Activated CD4-positive, alpha-beta memory T cell treated with anti-CD3 and anti-CD28 coated beads for 36 hours (primary cell): ENCODE measurements at regions not wholly inside any gene's neighbourhood (a gene's known extent, or its start where the extent isn't known, plus 50 kb on each side); places are given as distances from the start of the nearest gene placed in this dataset.

Experiments
- CTCF ChIA-PET: fragments of 350-600 bp; sonication (Branson Sonifier 250); formaldehyde crosslinking; loops from one replicate; lab custom pipeline; 2021; ENCODE audit warnings: antibody characterized with exemption, inconsistent platforms; lab: Charles Lee
- POLR2A ChIA-PET: fragments of 350-600 bp; sonication (Branson Sonifier 250); formaldehyde crosslinking; loops from one replicate; lab custom pipeline; 2021; ENCODE audit warnings: antibody characterized with exemption; lab: Charles Lee
- DNase-seq: peaks from one replicate; pipeline ENCODE4 v3.0.0-alpha.2; 2020
- H3K27ac Mint-ChIP-seq: one replicate; pipeline ENCODE4 v1.8.0; 2021; ENCODE audit warnings: mixed read lengths
- H3K27me3 Mint-ChIP-seq: one replicate; pipeline ENCODE4 v1.8.0; 2021; ENCODE audit warnings: mixed read lengths
- H3K36me3 Mint-ChIP-seq: one replicate; pipeline ENCODE4 v1.8.0; 2021; ENCODE audit warnings: mixed read lengths
- H3K4me1 Mint-ChIP-seq: one replicate; pipeline ENCODE4 v1.8.0; 2021; ENCODE audit warnings: low read depth, mixed read lengths
- H3K4me3 Mint-ChIP-seq: one replicate; pipeline ENCODE4 v1.8.0; 2021; ENCODE audit warnings: mild to moderate bottlenecking, mixed read lengths
- H3K9me3 Mint-ChIP-seq: one replicate; pipeline ENCODE4 v1.8.0; 2021; ENCODE audit warnings: mixed read lengths
- intact Hi-C: fragments of 100-400 bp; cut with micrococcal nuclease; formaldehyde crosslinking; loops from one replicate; pipeline ENCODE4 v1.15.1; 2023

DNA sequence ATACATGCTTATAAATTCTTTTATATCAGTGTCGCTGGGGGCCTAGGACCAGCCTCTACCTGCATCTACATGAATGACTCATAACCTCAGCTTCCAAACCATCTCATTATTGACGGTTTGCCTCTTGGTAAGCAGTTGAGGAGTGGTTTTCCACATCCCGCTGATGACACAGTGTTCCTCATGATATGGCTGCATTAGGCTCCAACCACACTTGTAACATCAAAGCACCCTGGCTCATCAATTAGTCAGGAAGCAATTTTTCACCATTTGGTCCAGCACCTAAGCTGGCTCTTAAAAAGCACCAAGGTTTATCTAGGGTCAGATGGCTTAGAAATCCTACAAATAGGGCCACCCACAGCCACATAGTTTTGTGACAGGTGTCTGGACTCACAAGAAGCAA lies 402.4 kb downstream of the ARHGEF28 start:
- H3K4me3 Mint-ChIP-seq, result no peak overlapping the region
- no peaks in the 10 kb centered on the region for H3K4me1 Mint-ChIP-seq
- CTCF ChIA-PET, result no interaction called here
- H3K36me3 Mint-ChIP-seq, result no peaks in the 10 kb centered on the region
- intact Hi-C loops, result no loop called here
- H3K27me3 Mint-ChIP-seq, result peaks cover 17% of the 10 kb centered on the region
- no peak overlapping the region for H3K27ac Mint-ChIP-seq
- DNase-seq, result no peak
- H3K9me3 Mint-ChIP-seq, result no peaks in the 10 kb centered on the region
- POLR2A ChIA-PET, result no interaction called here

DNA sequence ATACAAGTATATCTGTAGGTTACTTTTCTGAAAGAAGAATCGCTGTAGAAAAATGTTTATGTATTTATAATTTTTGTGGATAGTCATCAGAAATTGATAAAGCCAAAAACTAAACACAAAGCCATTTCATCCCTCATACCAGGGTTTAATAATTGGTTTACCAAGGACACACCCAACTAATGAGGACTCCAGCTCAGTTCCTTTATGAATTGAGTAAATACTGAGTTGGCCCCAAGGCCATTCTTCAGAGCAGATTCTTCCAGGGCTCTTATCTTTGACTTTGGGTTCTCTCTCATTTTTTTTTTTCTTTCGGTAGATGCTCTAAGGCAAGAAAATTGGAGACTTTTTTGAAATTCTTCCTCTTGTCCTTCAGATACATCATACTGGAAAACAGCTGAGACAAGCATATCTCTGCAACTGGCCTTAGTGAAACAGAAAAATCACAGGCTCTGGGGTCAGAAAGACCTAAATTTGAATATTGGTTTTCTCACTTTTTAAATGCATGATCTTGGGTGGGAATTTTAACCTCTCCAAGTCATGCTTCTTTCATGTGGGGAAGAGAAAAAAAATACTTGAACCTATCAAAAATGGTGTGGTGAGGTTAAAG lies 401.8 kb downstream of the ARHGEF28 start:
- POLR2A ChIA-PET, result no interaction called here
- no peak overlapping the region for H3K4me3 Mint-ChIP-seq
- H3K36me3 Mint-ChIP-seq, result no peaks in the 10 kb centered on the region
- no peak overlapping the region for H3K27ac Mint-ChIP-seq
- CTCF ChIA-PET, result no interaction called here
- no peaks in the 10 kb centered on the region for H3K4me1 Mint-ChIP-seq
- peaks cover 15% of the 10 kb centered on the region for H3K27me3 Mint-ChIP-seq
- no peaks in the 10 kb centered on the region for H3K9me3 Mint-ChIP-seq
- intact Hi-C loops, result no loop called here
- DNase-seq, result no peak

DNA sequence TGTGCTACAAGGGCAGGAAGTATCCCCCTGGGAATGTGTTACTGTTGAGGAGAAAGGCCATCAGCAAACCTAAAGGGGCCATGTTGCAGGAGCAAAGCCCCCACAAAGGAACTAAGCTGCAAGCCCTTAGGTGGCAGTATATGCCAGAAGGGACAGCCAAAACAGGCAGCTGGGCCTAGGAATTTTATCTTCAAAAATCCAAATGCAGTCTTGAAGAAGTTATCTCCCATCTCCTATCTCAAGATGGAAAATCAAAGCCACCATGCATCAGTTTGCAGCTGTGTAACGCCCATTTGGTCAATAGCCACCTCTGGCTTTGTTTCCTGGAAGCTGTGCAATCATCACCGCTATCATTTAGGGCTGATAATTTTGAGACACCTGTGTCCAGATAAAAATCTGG lies 400.3 kb downstream of the ARHGEF28 start:
- DNase-seq, result no peak
- no peaks in the 10 kb centered on the region for H3K4me1 Mint-ChIP-seq
- intact Hi-C loops, result no loop called here
- H3K4me3 Mint-ChIP-seq, result no peak overlapping the region
- H3K27ac Mint-ChIP-seq, result no peak overlapping the region
- H3K27me3 Mint-ChIP-seq, result peaks cover 13% of the 10 kb centered on the region
- no peaks in the 10 kb centered on the region for H3K9me3 Mint-ChIP-seq
- no peaks in the 10 kb centered on the region for H3K36me3 Mint-ChIP-seq
- ChIA-PET POLR2A (no interaction called here), CTCF (no interaction called here)

DNA sequence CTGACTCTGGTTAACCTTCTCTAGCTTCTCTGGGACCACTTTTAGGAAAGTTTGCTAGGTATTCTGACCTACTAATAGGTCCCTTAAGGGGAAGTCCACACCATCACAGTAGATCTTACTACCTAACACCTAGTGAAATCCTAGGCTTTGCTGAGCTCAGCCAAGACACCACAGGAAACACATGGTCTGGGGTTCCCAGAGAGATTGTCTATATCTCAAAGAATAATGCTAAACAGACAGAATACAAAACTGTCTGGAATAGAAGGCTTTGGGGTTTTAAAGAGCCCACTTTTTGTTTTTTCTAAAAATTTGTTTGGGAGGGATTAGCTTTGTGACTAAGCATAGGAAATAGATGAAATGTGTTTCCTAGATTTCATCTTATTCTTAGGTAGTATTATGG lies 395.1 kb downstream of the ARHGEF28 start:
- no peak overlapping the region for H3K27ac Mint-ChIP-seq
- no peaks in the 10 kb centered on the region for H3K36me3 Mint-ChIP-seq
- ChIA-PET CTCF (interaction anchor here (0.8 kb wide), 1 partner anchor 30 kb away, joined by 3 read pairs; no protein-coding TSS in a partner anchor), POLR2A (interaction anchor here (0.6 kb wide), 1 partner anchor 242 kb away, joined by 6 read pairs; no protein-coding TSS in a partner anchor)
- peaks cover 19% of the 10 kb centered on the region for H3K27me3 Mint-ChIP-seq
- no peaks in the 10 kb centered on the region for H3K9me3 Mint-ChIP-seq
- intact Hi-C loops, result no loop called here
- DNase-seq, result no peak
- H3K4me3 Mint-ChIP-seq, result no peak overlapping the region
- no peaks in the 10 kb centered on the region for H3K4me1 Mint-ChIP-seq

DNA sequence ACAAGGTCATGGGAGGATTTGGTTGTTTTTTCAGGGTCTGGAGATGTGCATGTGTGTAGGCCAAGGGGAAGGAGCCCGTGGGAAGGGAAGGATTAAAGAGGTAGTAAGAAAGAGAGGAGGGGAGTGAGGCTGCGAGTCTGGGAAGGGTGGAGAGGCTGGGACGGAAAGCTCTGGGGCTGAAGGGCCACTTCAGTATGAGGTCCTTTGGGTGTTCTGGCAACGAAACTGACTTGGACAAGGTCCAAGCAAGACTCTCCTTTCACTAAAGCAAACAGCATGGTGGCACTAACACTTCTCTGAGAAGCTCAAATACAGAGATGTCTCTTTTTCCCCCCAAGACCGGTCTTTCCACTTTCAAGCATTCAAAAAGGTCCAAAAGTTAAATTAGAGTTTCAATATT lies 394.5 kb downstream of the ARHGEF28 start:
- Mint-ChIP-seq H3K9me3 (no peaks in the 10 kb centered on the region), H3K4me3 (no peak overlapping the region), H3K36me3 (no peaks in the 10 kb centered on the region), H3K27me3 (peaks cover 19% of the 10 kb centered on the region), H3K27ac (no peak overlapping the region), H3K4me1 (no peaks in the 10 kb centered on the region)
- CTCF ChIA-PET, result no interaction called here
- no peak for DNase-seq
- intact Hi-C loops, result no loop called here
- POLR2A ChIA-PET, result interaction anchor here (0.6 kb wide), 1 partner anchor 242 kb away, joined by 6 read pairs; no protein-coding TSS in a partner anchor

DNA sequence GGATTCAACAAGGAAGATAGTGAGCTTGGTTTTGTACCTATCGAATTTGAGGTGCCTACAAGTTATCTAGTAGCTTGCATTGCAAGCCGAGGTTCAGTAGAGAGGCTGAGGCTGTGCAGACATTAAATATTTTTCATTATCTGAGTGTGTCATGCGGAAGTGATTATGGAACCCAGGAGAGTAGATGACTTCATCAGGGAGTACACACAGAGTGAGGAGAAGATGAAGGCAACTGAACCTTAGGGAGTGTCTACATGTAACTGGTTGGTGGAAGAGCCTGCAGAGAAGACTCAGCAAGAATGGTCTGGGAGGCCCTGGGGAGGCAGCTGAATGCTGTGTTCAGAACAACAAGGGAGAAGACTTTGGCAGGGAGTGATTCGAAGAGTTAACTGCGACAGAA lies 393.9 kb downstream of the ARHGEF28 start:
- H3K4me1 Mint-ChIP-seq, result no peaks in the 10 kb centered on the region
- intact Hi-C loops, result no loop called here
- peaks cover 19% of the 10 kb centered on the region for H3K27me3 Mint-ChIP-seq
- no peak for DNase-seq
- H3K4me3 Mint-ChIP-seq, result no peak overlapping the region
- no peak overlapping the region for H3K27ac Mint-ChIP-seq
- no peaks in the 10 kb centered on the region for H3K36me3 Mint-ChIP-seq
- ChIA-PET CTCF (no interaction called here), POLR2A (no interaction called here)
- no peaks in the 10 kb centered on the region for H3K9me3 Mint-ChIP-seq

DNA sequence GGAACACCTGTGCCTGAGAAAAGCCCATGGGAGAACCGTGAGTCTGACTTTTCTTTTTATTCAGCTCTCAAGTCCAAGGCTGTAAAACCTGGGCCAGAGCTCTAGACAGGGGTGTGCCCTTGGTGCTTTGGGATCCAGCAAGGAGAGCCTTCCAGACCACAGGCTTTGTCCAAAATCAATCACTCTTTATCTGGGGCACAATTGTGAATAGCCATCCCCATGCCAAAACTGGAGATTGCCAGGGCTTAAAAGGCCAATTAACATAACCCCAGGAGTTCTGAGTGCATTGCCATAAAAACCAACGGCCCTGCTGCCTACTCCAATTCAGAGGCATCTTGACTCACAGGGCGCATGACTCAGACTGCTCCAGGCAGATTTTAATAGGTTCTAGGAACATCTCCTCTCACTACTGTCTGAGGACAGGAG lies 391.8 kb downstream of the ARHGEF28 start:
- Mint-ChIP-seq H3K4me3 (no peak overlapping the region), H3K27ac (no peak overlapping the region), H3K9me3 (no peaks in the 10 kb centered on the region), H3K27me3 (peaks cover 15% of the 10 kb centered on the region), H3K4me1 (no peaks in the 10 kb centered on the region), H3K36me3 (no peaks in the 10 kb centered on the region)
- ChIA-PET CTCF (interaction anchor here (1.0 kb wide), 1 partner anchor 21 kb away, joined by 6 read pairs; no protein-coding TSS in a partner anchor), POLR2A (no interaction called here)
- intact Hi-C loops, result no loop called here
- DNase-seq, result no peak

DNA sequence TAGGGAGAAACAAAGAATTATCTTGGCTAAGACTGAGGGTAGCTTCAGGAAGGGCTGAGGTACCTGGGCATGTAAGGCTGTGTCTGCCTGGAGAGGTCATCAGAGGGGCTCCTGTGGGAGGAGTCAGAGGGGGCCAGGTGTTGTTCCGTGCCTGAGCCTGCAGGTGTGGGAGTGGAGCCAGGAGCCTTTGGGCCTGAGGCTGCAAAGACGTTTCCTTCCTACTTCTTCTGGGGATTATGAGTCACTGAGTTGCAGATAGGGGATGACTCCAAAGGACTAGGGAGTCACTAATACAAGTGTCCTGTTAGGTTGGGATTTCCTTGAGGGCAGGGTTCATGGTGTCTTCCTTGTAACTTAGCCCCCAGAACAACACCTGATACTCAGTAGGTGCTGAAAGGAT lies 391.1 kb downstream of the ARHGEF28 start:
- H3K27ac Mint-ChIP-seq, result no peak overlapping the region
- peaks cover 13% of the 10 kb centered on the region for H3K27me3 Mint-ChIP-seq
- CTCF ChIA-PET, result interaction anchor here (1.0 kb wide), 1 partner anchor 20 kb away, joined by 6 read pairs; no protein-coding TSS in a partner anchor
- no peaks in the 10 kb centered on the region for H3K9me3 Mint-ChIP-seq
- no peak overlapping the region for H3K4me3 Mint-ChIP-seq
- intact Hi-C loops, result no loop called here
- POLR2A ChIA-PET, result no interaction called here
- DNase-seq, result no peak
- no peaks in the 10 kb centered on the region for H3K4me1 Mint-ChIP-seq
- H3K36me3 Mint-ChIP-seq, result no peaks in the 10 kb centered on the region

DNA sequence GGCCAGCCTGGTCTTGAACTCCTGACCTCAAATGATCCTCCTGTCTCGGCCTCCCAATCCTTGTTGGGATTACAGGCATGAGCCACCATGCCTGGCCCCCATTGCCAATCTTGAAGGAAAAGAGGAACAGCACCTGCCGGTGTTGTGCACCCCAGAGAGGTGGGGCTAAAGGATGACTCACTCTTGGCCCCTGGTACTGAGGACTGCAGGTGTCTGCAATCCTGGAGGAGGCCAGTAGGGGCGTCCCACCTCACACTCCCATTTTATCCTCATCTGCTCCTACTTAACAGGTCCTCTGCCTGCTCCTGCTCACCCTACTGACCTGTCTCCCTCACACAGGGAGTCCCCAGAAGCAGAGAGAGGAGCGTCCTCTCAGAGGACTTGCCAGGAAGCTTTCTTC lies 390.4 kb downstream of the ARHGEF28 start:
- Mint-ChIP-seq H3K4me3 (no peak overlapping the region), H3K27ac (no peak overlapping the region), H3K4me1 (no peaks in the 10 kb centered on the region), H3K36me3 (no peaks in the 10 kb centered on the region), H3K9me3 (no peaks in the 10 kb centered on the region), H3K27me3 (peaks cover 15% of the 10 kb centered on the region)
- intact Hi-C loops, result no loop called here
- POLR2A ChIA-PET, result no interaction called here
- CTCF ChIA-PET, result no interaction called here
- no peak for DNase-seq

DNA sequence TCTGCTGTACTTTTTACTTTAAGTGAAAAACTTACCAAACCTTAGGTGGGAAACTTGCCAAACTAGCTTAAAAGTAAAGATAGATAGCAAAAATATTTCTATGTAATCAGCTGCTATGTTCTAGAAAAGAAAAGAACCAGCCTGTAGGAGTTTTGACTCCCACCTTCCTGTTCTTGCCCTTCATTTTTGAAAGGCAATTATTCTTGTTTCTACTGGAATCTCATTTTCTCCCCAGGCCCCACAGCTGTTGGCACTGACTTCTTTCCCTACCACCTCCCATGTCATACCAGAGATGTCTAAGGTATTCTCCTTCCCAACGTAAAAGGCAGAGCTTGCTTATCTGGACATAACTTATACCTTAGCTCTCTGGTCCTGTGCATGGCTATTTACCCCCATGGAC lies 389.7 kb downstream of the ARHGEF28 start:
- H3K9me3 Mint-ChIP-seq, result no peaks in the 10 kb centered on the region
- peaks cover 19% of the 10 kb centered on the region for H3K27me3 Mint-ChIP-seq
- no peak for DNase-seq
- intact Hi-C loops, result no loop called here
- POLR2A ChIA-PET, result no interaction called here
- H3K4me3 Mint-ChIP-seq, result no peak overlapping the region
- no peak overlapping the region for H3K27ac Mint-ChIP-seq
- CTCF ChIA-PET, result no interaction called here
- no peaks in the 10 kb centered on the region for H3K36me3 Mint-ChIP-seq
- no peaks in the 10 kb centered on the region for H3K4me1 Mint-ChIP-seq

DNA sequence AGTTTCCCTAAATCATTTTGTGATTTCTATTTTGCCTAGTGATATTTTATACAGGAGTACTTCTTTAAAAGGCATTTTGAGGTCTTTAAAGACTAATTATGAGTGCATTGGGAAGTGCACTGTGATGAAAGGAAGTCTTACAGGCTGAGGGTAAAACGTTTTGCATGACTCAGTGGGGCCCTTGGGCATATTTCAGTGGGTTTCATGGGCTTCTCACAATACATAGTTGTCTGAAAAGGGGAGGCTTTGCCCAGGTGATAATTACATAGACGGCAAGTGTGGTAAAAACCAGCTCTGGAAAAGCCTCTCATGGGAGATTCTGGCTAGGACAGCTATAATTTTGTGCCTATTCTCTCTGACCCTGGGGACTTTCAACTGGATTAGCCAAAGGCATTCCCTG lies 387.2 kb downstream of the ARHGEF28 start:
- no peak overlapping the region for H3K27ac Mint-ChIP-seq
- H3K9me3 Mint-ChIP-seq, result no peaks in the 10 kb centered on the region
- H3K4me3 Mint-ChIP-seq, result no peak overlapping the region
- no peaks in the 10 kb centered on the region for H3K36me3 Mint-ChIP-seq
- no peak for DNase-seq
- H3K27me3 Mint-ChIP-seq, result peaks cover 19% of the 10 kb centered on the region
- no peaks in the 10 kb centered on the region for H3K4me1 Mint-ChIP-seq
- intact Hi-C loops, result no loop called here
- CTCF ChIA-PET, result no interaction called here
- POLR2A ChIA-PET, result no interaction called here

DNA sequence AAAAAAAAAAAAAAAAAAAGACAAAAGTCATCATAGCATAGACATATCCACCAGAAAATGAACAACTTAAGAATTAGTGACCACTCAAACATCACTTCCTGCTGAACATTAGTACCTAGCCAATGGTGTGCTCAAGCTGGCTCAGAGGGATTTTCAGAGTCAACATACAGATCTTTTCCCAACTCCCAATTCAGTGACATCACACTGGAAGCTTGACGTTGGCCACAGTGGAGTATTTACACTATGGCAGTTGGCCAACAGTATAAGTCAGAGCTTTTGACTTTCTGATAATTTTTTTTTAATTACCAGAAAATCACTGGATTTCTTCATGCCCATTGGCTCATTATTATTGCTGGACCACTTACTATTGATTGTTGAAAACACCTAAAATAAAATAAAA lies 383.5 kb downstream of the ARHGEF28 start:
- Mint-ChIP-seq H3K4me3 (no peak overlapping the region), H3K4me1 (no peaks in the 10 kb centered on the region), H3K27ac (no peak overlapping the region), H3K9me3 (no peaks in the 10 kb centered on the region), H3K27me3 (peaks cover 13% of the 10 kb centered on the region), H3K36me3 (no peaks in the 10 kb centered on the region)
- CTCF ChIA-PET, result no interaction called here
- intact Hi-C loops, result no loop called here
- POLR2A ChIA-PET, result no interaction called here
- DNase-seq, result no peak

DNA sequence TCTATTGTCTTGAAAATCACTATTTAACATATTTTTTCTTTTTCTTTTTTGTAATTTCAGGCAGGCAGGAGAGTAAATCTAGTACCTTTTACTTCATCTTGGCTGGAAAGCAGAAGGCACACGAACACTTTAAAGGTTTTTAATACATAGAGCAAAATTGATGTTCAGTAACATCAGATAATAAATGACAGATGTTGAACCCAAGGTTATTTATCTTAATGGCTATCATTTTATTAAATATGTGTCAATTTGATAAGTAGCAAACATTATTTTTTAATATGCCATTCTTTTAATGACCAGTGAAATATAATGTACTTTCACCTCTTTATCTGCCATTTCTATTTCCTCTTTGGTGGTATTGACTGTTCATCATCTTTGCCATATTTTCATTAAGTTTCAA lies 381.2 kb downstream of the ARHGEF28 start:
- POLR2A ChIA-PET, result no interaction called here
- no peak for DNase-seq

More for the DNA sequence above, 381.2 kb downstream of the ARHGEF28 start:
- intact Hi-C loops, result no loop called here
- Mint-ChIP-seq H3K36me3 (no peaks in the 10 kb centered on the region), H3K27me3 (peaks cover 13% of the 10 kb centered on the region), H3K4me1 (no peaks in the 10 kb centered on the region), H3K27ac (no peak overlapping the region), H3K4me3 (no peak overlapping the region), H3K9me3 (no peaks in the 10 kb centered on the region)
- CTCF ChIA-PET, result no interaction called here
